Activated CD8-positive, alpha-beta memory T cell treated with anti-CD3 and anti-CD28 coated beads, Interleukin-2, amount 50 U/mL, for 4 hours (primary cell): ENCODE measurements at regions not wholly inside any gene's neighbourhood (a gene's known extent, or its start where the extent isn't known, plus 50 kb on each side); places are given as distances from the start of the nearest gene placed in this dataset.
"Not testable (repeated sequence)": the region's sequence is repeated elsewhere in the genome, so short reads cannot be mapped to it uniquely, and the experiment has no call there.

Experiments
- DNase-seq: peaks from one replicate; pipeline ENCODE4 v3.0.0-alpha.2; 2020

DNA sequence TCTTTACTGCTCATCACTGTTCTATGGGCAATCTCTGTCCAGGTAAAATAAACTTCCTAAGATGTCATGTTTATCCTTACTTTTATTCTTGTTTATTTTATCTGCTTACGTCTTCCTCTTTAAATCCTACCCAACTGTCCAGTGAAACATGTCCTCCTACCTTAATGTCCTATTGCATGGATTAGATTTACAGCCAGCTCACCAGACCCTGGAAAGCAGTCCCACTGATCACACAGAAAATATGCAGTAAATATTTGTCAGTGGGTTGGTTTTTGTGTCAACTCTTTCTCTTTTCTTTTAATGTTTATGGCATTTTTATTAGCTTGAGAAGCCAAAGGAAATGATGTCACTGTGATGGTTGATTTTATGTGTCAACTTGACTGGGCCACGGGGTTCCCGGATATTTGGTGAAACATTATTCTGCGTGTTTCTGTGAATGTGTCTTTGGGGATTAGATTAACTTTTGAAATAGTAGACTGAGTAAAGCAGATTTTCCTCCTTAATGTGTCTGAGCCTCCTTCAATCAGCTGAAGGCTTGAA lies 258.3 kb downstream of the SRGAP2C start:
- no peak for DNase-seq

DNA sequence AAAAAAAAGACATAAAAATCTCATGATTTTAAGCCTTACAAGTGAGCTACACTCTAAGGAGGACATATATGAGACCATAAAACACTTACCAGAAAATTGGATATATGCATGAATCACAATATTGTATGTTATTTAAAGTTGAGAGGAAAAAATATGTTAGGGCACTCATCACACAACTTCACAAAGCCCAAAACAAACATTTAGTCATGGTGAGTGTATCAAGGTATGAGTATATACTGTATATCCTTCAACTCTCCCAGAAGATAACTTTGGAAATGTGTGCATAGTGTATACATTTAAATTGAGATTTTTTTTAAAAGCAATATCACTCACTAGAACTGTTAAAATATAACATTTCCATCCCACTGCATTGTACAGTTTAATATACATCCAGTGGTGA lies 259.3 kb downstream of the SRGAP2C start:
- DNase-seq = no peak

DNA sequence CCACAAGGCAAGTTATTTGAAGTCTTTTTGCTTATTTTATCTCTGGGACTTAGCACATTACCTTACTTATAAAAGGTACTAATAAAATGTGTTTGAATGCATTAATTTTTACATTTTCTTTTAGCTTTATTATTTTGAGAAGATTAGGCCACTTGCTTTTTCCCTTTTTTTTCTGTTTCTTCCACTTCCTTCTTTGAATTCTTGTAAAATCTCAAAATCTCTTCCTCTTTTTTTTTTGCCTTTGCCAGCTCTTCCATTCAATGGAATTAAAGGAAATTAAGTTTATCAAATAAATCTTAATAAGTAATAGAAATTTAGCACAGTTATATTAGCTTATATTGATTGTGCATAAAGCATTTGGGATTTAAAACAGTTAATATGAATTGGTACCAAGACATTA lies 260.9 kb downstream of the SRGAP2C start:
- no peak for DNase-seq

GRCh38 chr1:121447280-121447923 lies 262.6 kb downstream of the SRGAP2C start:
- not testable (repeated sequence) for DNase-seq

GRCh38 chr1:121448064-121448463 lies 263.3 kb downstream of the SRGAP2C start:
- not testable (repeated sequence) for DNase-seq

GRCh38 chr1:121448851-121449250 lies 264.1 kb downstream of the SRGAP2C start:
- no peak for DNase-seq

- DNase-seq = no peak
Measured at GRCh38 chr1:121452484-121452883, 267.7 kb downstream of the SRGAP2C start.

GRCh38 chr1:121458291-121459048 lies 273.7 kb downstream of the SRGAP2C start:
- no peak for DNase-seq

DNA sequence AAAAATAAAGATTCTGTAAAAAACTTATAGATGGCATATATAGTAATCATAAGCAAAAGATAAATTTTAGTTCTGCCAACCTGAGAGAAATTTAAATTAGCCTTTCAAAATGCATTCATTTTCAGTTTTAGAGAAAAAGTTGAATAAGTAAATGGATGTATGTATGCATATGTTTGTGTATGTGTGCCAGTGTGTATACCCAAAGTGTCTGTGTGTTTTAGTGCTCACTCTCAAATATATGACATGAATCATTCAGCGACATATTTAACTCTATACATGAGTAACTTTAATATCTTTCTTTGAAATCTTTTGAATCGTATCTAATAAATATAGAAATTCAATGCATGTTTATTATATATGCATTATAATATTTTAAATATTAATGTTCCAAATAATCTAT lies 274.5 kb downstream of the SRGAP2C start:
- no peak for DNase-seq

DNA sequence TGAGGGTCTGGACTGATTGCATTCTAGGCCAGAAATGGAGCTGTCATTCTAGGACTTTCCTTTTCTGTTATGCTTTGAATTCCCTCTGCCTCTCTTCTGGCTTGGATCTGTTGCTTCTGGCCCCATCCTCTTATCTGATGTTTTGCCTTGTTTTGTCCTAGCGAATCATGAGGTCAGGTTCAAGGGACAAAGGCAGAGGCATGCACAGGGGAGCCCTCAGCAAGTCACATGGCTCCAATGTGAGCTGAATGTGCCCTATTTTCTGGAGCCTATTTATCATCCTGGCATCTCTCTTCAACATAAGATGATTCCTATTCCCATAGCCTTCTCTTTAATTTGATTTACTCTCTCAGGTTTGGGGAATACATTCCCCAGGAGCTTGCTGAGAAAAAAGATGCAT lies 284.6 kb downstream of the SRGAP2C start:
- not testable (repeated sequence) for DNase-seq

DNA sequence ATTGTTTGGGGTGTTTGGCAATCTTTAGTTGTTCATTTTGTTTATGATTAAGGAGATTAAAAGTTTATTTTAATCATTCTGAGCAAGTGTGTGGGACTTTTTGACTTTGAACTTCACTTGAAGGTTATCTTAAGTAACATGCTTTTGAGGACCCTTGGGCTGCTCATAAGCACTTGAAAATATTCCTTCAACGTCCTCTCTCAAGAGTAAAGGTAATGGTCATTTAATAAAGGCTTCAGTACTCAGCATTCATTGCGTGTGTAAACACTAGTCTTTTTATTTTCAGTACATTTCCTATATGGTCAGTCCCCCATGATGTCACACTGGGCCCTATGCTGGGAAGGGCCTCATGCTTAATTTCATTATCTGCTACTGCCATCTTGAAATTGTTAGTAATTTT lies 285.6 kb downstream of the SRGAP2C start:
- not testable (repeated sequence) for DNase-seq

- DNase-seq = no peak
Measured at GRCh38 chr1:121471523-121471922, 286.7 kb downstream of the SRGAP2C start.

DNA sequence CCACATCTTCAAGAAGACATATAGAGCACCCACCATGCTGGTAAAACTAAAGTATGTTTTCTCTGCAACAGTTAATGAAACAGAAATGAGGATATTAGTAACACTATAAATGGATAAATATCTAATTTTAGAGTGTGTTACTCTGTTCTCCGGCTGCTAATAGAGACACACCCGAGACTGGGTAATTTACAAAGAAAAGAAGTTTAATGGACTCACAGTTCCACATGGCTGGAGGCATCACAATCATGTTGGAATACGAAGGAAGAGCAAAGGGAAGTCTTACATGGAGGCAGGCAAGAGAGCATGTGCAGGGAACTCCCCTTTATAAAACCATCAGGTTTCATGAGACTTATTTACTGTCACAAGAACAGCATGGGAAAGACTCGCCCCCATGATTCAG lies 287.2 kb downstream of the SRGAP2C start:
- DNase-seq = no peak

- no peak for DNase-seq
Measured at GRCh38 chr1:121483234-121483633, 298.5 kb downstream of the SRGAP2C start.

DNA sequence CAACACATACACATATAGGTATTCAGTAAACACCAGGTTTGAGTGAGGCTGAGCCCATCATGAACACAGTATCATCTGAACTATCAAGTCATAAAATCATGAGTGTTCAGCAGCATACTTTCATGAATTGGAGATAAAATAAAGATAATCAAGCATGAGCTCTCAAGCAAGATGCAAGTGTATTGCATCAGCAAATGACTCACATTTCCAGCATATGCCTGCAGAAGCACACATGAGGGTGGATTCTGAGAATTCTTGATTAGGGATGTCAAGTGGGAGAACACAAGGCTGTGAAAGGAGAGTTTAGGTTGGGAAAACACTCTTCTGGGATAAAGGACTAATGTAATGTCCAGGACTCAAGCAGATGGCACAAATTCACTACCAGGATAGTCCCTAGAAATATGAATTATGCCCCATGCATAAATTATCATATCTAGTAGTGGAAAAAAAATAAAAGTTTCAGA lies 299.2 kb downstream of the SRGAP2C start:
- no peak for DNase-seq

DNA sequence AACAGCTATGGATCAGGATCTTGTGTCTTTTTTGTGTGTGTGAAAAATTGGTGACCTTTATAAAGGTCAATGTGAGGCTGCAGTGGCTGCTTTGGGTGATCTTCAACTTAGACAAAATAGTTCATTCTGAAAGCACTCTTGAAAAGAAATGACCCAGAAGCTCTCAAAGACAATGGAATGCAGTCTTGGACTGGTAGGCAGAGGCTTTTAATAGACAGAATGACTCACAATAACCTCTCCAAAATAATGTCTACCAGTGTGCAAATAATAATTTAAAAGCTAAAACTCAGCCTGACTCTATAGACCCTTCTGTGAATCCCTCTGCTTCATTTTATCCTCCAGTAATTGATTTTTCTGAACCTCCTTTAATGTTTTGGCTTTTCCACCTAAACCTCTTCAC lies 310.0 kb downstream of the SRGAP2C start:
- DNase-seq = not testable (repeated sequence)

DNA sequence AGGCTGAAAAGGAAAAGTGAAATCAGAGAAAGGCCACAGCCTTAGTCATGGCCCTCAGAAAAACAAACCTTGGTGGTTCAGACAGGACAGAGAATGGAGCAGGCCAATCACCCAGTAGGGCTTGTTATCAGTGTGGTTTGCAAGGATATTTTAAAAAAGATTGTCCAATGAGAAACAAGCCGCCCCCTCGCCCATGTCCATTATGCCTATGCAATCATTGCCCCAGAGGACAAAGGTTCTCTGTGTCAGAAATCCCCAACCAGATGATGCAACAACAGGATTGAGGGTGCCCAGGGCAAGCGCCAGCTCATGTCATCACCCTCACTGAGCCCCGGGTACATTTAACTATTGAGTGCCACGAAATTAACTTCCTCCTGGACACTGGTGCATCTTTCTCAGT lies 326.7 kb downstream of the SRGAP2C start:
- DNase-seq = not testable (repeated sequence)

GRCh38 chr1:121511876-121512275 lies 327.1 kb downstream of the SRGAP2C start:
- not testable (repeated sequence) for DNase-seq

DNA sequence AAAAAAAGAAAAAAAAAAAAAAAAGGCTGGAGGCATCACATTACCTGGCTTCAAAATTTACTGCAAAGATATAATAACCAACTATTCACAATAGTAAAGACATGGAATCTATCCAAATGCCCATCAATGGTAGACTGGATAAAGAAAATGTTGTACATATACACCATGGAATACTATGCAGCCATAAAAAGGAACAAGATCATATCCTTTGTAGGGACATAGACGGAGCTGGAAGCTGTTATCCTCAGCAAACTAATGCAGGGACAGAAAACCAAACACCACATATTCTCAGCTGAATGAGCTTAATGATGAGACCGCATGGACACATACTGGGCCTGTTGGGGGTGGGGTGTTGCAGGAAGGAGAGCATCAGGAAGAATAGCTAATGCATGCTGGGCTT lies 330.5 kb downstream of the SRGAP2C start:
- DNase-seq = no peak

DNA sequence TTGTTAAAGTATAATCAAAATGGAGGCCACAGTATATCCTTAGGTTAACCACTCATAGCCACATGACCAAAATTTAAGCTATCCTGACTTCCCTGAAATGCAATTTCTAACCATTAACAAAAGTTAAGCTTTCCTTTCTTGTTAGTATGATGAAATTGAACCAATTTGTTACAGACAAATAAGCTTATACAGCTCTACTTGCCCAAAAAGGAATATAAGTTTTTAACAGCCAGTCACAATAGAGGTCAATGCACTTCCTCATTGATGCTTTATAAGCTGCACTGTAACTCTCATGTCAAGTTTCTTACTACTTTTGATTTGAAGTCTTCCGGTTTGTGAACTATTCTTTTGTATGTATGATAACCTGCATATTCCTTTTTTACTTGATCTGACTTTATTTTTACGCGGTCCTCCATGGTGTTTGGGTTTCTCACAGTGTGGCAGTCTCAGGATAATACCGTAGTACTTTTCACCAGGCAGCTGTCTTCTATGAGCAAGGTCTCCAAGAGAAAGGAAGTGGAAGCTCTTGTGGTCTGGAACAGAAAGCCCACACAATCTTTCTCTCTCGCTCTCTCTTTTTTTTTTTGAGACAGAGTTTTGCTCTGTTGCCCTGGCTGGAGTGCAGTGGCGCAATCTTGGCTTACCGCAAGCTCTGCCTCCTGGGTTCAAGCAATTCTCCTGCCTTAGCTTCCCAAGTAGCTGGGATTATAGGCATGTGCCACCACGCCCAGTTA lies 331.6 kb downstream of the SRGAP2C start:
- no peak for DNase-seq

DNA sequence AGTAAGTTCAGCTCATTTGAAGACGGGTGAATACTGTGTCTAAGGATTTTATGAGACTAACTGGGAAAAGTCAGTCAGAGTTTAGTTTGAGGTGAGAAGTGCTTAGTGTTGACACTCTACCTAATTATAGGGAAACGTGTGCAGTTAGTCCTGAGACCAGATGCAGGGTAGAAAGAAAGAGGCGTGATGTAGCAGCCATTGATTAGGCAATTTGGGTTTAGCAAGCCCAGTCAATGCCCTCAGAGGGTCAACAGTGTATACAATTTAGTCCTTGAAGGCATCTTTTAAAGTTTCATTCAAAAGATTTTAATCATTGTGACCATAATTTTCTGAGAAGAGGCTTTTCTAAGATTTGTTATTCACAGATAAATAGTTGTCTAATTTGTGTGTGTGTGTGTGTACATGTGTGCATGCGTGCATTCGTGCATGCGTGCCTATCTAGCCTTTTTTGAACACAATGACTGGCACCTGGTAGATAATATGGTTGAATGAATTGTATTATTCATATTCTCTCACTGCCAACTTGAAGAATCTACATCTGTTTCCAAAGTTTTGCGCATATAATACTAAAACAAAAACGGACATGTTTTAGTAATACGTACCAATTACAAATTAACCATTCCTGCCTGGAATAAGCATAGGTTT lies 332.9 kb downstream of the SRGAP2C start:
- no peak for DNase-seq

- no peak for DNase-seq
Measured at GRCh38 chr1:121518726-121519041, 333.9 kb downstream of the SRGAP2C start.
